ENCODE measurements at regions not wholly inside any gene's neighbourhood (a gene's known extent, or its start where the extent isn't known, plus 50 kb on each side); places are given as distances from the start of the nearest gene placed in this dataset.

- no peaks in the 10 kb centered on the region for H3F3A ChIP-seq (ENCODE audit: insufficient read depth, low read length, poor library complexity, severe bottlenecking)
- no peaks in the 10 kb centered on the region for H3K9me2 ChIP-seq (ENCODE audit: insufficient read depth, low read length)
- H3K79me2 ChIP-seq (replicated peaks; ENCODE audit: insufficient read depth, low read length): no peaks in the 10 kb centered on the region
- TF ChIP-seq TAF1 (IDR thresholded peaks at IDR 0.05; ENCODE audit: low read depth) (no peak), RAD21 (conservative IDR thresholded peaks at IDR 0.05) (no peak), EP300 (conservative IDR thresholded peaks at IDR 0.05; ENCODE audit: poor library complexity, severe bottlenecking) (no peak), POLR2AphosphoS5 (IDR thresholded peaks at IDR 0.05) (no peak), SMC3 (conservative IDR thresholded peaks at IDR 0.05; ENCODE audit: poor library complexity) (no peak), EZH2 (IDR thresholded peaks at IDR 0.05; ENCODE audit: borderline replicate concordance, insufficient read depth, low read length, poor library complexity, severe bottlenecking) (no peak), MXI1 (conservative IDR thresholded peaks at IDR 0.05; ENCODE audit: poor library complexity, severe bottlenecking) (no peak)
- TF ChIP-seq, protein P1, sequence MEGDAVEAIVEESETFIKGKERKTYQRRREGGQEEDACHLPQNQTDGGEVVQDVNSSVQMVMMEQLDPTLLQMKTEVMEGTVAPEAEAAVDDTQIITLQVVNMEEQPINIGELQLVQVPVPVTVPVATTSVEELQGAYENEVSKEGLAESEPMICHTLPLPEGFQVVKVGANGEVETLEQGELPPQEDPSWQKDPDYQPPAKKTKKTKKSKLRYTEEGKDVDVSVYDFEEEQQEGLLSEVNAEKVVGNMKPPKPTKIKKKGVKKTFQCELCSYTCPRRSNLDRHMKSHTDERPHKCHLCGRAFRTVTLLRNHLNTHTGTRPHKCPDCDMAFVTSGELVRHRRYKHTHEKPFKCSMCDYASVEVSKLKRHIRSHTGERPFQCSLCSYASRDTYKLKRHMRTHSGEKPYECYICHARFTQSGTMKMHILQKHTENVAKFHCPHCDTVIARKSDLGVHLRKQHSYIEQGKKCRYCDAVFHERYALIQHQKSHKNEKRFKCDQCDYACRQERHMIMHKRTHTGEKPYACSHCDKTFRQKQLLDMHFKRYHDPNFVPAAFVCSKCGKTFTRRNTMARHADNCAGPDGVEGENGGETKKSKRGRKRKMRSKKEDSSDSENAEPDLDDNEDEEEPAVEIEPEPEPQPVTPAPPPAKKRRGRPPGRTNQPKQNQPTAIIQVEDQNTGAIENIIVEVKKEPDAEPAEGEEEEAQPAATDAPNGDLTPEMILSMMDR (IDR thresholded peaks at IDR 0.05; ENCODE audit: poor library complexity, severe bottlenecking): no peak
- TF ChIP-seq, protein P2, sequence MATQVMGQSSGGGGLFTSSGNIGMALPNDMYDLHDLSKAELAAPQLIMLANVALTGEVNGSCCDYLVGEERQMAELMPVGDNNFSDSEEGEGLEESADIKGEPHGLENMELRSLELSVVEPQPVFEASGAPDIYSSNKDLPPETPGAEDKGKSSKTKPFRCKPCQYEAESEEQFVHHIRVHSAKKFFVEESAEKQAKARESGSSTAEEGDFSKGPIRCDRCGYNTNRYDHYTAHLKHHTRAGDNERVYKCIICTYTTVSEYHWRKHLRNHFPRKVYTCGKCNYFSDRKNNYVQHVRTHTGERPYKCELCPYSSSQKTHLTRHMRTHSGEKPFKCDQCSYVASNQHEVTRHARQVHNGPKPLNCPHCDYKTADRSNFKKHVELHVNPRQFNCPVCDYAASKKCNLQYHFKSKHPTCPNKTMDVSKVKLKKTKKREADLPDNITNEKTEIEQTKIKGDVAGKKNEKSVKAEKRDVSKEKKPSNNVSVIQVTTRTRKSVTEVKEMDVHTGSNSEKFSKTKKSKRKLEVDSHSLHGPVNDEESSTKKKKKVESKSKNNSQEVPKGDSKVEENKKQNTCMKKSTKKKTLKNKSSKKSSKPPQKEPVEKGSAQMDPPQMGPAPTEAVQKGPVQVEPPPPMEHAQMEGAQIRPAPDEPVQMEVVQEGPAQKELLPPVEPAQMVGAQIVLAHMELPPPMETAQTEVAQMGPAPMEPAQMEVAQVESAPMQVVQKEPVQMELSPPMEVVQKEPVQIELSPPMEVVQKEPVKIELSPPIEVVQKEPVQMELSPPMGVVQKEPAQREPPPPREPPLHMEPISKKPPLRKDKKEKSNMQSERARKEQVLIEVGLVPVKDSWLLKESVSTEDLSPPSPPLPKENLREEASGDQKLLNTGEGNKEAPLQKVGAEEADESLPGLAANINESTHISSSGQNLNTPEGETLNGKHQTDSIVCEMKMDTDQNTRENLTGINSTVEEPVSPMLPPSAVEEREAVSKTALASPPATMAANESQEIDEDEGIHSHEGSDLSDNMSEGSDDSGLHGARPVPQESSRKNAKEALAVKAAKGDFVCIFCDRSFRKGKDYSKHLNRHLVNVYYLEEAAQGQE (IDR thresholded peaks at IDR 0.05; ENCODE audit: borderline replicate concordance): no peak
- H3K4me3 ChIP-seq (ENCODE audit: low read length): no peak overlapping the region
- no peaks in the 10 kb centered on the region for H3K36me3 ChIP-seq (ENCODE audit: insufficient read depth, low read length)
- H3K27ac ChIP-seq (ENCODE audit: low read length): no peak overlapping the region
- H2AFZ ChIP-seq (ENCODE audit: low read depth, low read length): no peak overlapping the region
- no peaks in the 10 kb centered on the region for H3K9me3 ChIP-seq (ENCODE audit: low read length)
- no peak overlapping the region for H3K9ac ChIP-seq (ENCODE audit: low read length)
- H3K4me2 ChIP-seq (ENCODE audit: low read length): no peak overlapping the region
- H3K27me3 ChIP-seq (ENCODE audit: insufficient read depth, low read depth, low read length): no peaks in the 10 kb centered on the region
- no peaks in the 10 kb centered on the region for H4K20me1 ChIP-seq (ENCODE audit: insufficient read depth)
These were observed 1255.1 kb downstream of the SLITRK1 start for GRCh38 chr13:82627183-82627582.

DNA sequence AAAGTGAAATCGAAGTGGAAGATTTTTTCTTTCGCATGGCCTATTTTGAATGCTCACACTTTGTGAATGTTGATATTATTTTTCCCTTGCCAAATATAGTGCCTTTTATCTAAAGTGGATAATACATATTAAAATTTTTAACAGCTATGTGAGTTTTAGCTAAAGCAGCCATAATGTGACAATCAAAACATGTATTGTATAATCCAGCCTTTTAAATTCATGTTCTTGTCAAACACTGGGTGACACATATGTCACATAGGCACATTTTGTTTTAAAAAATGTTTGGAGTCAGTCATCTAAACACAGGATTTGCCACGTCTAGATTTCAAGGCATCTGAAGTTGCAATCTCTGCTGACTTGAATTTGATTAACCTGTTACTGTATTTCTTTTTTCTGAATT is 1256.6 kb downstream of the SLITRK1 start:
- Histone ChIP-seq H3K9me3 (ENCODE audit: low read length) (no peaks in the 10 kb centered on the region), H3K27ac (ENCODE audit: low read length) (no peak overlapping the region), H2AFZ (ENCODE audit: low read depth, low read length) (no peak overlapping the region), H3K4me2 (ENCODE audit: low read length) (no peak overlapping the region), H3K79me2 (replicated peaks; ENCODE audit: insufficient read depth, low read length) (no peaks in the 10 kb centered on the region), H3K36me3 (ENCODE audit: insufficient read depth, low read length) (no peaks in the 10 kb centered on the region), H3K9ac (ENCODE audit: low read length) (no peak overlapping the region), H3K27me3 (ENCODE audit: insufficient read depth, low read depth, low read length) (no peaks in the 10 kb centered on the region), H4K20me1 (ENCODE audit: insufficient read depth) (no peaks in the 10 kb centered on the region), H3K4me3 (ENCODE audit: low read length) (no peak overlapping the region), H3F3A (ENCODE audit: insufficient read depth, low read length, poor library complexity, severe bottlenecking) (no peaks in the 10 kb centered on the region), H3K9me2 (ENCODE audit: insufficient read depth, low read length) (no peaks in the 10 kb centered on the region)
- TF ChIP-seq EP300 (conservative IDR thresholded peaks at IDR 0.05; ENCODE audit: poor library complexity, severe bottlenecking) (peak; percentile 90), SMC3 (conservative IDR thresholded peaks at IDR 0.05; ENCODE audit: poor library complexity) (no peak), POLR2AphosphoS5 (IDR thresholded peaks at IDR 0.05) (peak; percentile 77)
- TF ChIP-seq, protein P2 (IDR thresholded peaks at IDR 0.05; ENCODE audit: borderline replicate concordance): no peak
